ENCODE measurements at regions not wholly inside any gene's neighbourhood (a gene's known extent, or its start where the extent isn't known, plus 50 kb on each side); places are given as distances from the start of the nearest gene placed in this dataset.

DNA sequence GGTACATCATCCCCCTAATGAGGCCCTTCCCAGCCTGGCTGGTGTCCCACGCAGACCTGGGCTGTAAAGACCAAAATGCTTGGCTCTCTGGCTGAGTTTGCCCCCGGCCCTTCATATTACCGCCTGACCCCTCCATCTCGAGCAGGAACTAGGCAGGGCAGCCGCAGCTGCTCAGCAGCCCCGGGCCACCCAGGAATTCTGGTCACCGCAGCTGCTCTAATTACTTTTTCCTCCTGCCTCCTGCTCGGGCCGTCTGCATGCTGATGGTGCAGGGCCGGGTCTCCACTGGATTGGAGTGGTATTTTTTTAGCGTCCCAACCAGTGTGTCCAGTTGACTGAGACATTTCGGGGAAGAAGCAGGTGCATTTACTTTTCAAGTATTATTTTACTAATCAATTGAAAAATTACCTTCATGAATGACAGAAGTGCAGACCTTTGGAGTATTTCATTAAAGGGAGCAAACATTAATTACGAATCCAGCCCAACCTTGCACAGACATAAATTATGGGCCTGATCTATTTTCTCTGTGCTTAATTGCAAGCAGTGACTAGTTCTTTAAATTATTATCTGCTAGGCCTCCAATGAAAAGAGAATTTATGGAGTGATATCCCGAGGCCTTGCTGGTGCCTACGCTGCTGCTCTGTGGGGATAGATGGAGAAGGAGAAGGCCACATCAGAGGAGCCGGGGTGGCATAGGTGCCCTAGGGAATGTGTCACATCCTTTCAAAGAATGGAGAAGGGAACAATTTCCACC, 176.2 kb downstream of the CYLD start:
- DNase-seq (ENCODE audit: low spot score) = no peak
- H3K4me1 Mint-ChIP-seq = no peaks in the 10 kb centered on the region
- H3K27ac Mint-ChIP-seq = no peak overlapping the region
- peaks cover 3% of the 10 kb centered on the region for H3K27me3 Mint-ChIP-seq (ENCODE audit: low read depth)
- TF ChIP-seq ZNF138 (CRISPR knock-in tag; conservative IDR thresholded peaks at IDR 0.05) (no peak), ATF1 (CRISPR knock-in tag; IDR thresholded peaks at IDR 0.05) (no peak), JAZF1 (CRISPR knock-in tag; IDR thresholded peaks at IDR 0.05) (no peak), NFYB (CRISPR knock-in tag; conservative IDR thresholded peaks at IDR 0.05; ENCODE audit: low read depth) (no peak), IRF2 (CRISPR knock-in tag; IDR thresholded peaks at IDR 0.05; ENCODE audit: borderline replicate concordance, low read depth) (no peak)
- TF ChIP-seq, protein P1, sequence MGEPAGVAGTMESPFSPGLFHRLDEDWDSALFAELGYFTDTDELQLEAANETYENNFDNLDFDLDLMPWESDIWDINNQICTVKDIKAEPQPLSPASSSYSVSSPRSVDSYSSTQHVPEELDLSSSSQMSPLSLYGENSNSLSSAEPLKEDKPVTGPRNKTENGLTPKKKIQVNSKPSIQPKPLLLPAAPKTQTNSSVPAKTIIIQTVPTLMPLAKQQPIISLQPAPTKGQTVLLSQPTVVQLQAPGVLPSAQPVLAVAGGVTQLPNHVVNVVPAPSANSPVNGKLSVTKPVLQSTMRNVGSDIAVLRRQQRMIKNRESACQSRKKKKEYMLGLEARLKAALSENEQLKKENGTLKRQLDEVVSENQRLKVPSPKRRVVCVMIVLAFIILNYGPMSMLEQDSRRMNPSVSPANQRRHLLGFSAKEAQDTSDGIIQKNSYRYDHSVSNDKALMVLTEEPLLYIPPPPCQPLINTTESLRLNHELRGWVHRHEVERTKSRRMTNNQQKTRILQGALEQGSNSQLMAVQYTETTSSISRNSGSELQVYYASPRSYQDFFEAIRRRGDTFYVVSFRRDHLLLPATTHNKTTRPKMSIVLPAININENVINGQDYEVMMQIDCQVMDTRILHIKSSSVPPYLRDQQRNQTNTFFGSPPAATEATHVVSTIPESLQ (CRISPR knock-in tag; IDR thresholded peaks at IDR 0.05) = no peak
- H3K9me3 Mint-ChIP-seq = peaks cover 5% of the 10 kb centered on the region
- H3K36me3 Mint-ChIP-seq = no peaks in the 10 kb centered on the region
- no peak overlapping the region for H3K4me3 Mint-ChIP-seq
- ATAC-seq = no peak
- ChIA-PET CTCF (no interaction called here), POLR2A (no interaction called here)

DNA sequence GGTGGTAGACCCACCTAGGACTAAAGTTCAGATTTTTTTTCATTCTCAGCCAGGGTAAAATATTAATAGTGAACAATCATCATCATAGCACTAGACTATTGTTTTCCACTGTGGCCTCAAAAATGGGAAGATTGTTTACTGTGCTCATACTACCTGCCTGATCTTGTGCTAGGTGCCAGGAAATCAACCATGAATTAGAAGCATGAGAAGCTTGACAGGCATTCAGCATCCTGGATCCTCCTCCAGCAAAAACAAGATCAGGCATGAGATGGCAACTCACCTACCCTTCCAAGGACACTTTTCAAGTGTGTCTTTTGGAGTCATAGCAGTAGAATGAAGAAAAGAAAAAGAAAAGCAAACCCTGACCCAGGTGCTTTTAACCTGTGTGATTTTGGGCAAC, 174.2 kb downstream of the CYLD start:
- ChIA-PET POLR2A (no interaction called here), CTCF (no interaction called here)
- DNase-seq (ENCODE audit: low spot score) = no peak
- Mint-ChIP-seq H3K4me1 (no peaks in the 10 kb centered on the region), H3K4me3 (no peak overlapping the region), H3K27me3 (ENCODE audit: low read depth) (no peaks in the 10 kb centered on the region), H3K36me3 (no peaks in the 10 kb centered on the region), H3K9me3 (no peaks in the 10 kb centered on the region), H3K27ac (no peak overlapping the region)
- ATAC-seq = no peak
- no peak for TF ChIP-seq JAZF1 (CRISPR knock-in tag; IDR thresholded peaks at IDR 0.05)
- TF ChIP-seq, protein P2, sequence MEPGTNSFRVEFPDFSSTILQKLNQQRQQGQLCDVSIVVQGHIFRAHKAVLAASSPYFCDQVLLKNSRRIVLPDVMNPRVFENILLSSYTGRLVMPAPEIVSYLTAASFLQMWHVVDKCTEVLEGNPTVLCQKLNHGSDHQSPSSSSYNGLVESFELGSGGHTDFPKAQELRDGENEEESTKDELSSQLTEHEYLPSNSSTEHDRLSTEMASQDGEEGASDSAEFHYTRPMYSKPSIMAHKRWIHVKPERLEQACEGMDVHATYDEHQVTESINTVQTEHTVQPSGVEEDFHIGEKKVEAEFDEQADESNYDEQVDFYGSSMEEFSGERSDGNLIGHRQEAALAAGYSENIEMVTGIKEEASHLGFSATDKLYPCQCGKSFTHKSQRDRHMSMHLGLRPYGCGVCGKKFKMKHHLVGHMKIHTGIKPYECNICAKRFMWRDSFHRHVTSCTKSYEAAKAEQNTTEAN (CRISPR knock-in tag; IDR thresholded peaks at IDR 0.05) = no peak
- no peak for TF ChIP-seq FOXJ3 (CRISPR knock-in tag; IDR thresholded peaks at IDR 0.05; ENCODE audit: borderline replicate concordance)
- TF ChIP-seq EMX1 (CRISPR knock-in tag; IDR thresholded peaks at IDR 0.05) = no peak
- no peak for TF ChIP-seq JUN (CRISPR knock-in tag; IDR thresholded peaks at IDR 0.05)
- TF ChIP-seq ELF4 (CRISPR knock-in tag; IDR thresholded peaks at IDR 0.05; ENCODE audit: low read depth) = no peak
- TF ChIP-seq, protein P3, sequence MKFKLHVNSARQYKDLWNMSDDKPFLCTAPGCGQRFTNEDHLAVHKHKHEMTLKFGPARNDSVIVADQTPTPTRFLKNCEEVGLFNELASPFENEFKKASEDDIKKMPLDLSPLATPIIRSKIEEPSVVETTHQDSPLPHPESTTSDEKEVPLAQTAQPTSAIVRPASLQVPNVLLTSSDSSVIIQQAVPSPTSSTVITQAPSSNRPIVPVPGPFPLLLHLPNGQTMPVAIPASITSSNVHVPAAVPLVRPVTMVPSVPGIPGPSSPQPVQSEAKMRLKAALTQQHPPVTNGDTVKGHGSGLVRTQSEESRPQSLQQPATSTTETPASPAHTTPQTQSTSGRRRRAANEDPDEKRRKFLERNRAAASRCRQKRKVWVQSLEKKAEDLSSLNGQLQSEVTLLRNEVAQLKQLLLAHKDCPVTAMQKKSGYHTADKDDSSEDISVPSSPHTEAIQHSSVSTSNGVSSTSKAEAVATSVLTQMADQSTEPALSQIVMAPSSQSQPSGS (CRISPR knock-in tag; IDR thresholded peaks at IDR 0.05; ENCODE audit: borderline replicate concordance, low read depth) = no peak
- no peak for TF ChIP-seq ZNF219 (CRISPR knock-in tag; IDR thresholded peaks at IDR 0.05; ENCODE audit: borderline replicate concordance)
- no peak for TF ChIP-seq CREM (CRISPR knock-in tag; IDR thresholded peaks at IDR 0.05)
- TF ChIP-seq, protein P4, sequence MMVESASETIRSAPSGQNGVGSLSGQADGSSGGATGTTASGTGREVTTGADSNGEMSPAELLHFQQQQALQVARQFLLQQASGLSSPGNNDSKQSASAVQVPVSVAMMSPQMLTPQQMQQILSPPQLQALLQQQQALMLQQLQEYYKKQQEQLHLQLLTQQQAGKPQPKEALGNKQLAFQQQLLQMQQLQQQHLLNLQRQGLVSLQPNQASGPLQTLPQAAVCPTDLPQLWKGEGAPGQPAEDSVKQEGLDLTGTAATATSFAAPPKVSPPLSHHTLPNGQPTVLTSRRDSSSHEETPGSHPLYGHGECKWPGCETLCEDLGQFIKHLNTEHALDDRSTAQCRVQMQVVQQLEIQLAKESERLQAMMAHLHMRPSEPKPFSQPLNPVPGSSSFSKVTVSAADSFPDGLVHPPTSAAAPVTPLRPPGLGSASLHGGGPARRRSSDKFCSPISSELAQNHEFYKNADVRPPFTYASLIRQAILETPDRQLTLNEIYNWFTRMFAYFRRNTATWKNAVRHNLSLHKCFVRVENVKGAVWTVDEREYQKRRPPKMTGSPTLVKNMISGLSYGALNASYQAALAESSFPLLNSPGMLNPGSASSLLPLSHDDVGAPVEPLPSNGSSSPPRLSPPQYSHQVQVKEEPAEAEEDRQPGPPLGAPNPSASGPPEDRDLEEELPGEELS (CRISPR knock-in tag; IDR thresholded peaks at IDR 0.05) = no peak
- TF ChIP-seq RORB (CRISPR knock-in tag; IDR thresholded peaks at IDR 0.05) = no peak
- TF ChIP-seq SP1 (CRISPR knock-in tag; conservative IDR thresholded peaks at IDR 0.05) = no peak
- TF ChIP-seq, protein P5, sequence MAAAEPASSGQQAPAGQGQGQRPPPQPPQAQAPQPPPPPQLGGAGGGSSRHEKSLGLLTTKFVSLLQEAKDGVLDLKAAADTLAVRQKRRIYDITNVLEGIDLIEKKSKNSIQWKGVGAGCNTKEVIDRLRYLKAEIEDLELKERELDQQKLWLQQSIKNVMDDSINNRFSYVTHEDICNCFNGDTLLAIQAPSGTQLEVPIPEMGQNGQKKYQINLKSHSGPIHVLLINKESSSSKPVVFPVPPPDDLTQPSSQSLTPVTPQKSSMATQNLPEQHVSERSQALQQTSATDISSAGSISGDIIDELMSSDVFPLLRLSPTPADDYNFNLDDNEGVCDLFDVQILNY (CRISPR knock-in tag; IDR thresholded peaks at IDR 0.05) = no peak
- TF ChIP-seq, protein P6, sequence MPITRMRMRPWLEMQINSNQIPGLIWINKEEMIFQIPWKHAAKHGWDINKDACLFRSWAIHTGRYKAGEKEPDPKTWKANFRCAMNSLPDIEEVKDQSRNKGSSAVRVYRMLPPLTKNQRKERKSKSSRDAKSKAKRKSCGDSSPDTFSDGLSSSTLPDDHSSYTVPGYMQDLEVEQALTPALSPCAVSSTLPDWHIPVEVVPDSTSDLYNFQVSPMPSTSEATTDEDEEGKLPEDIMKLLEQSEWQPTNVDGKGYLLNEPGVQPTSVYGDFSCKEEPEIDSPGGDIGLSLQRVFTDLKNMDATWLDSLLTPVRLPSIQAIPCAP (CRISPR knock-in tag; IDR thresholded peaks at IDR 0.05) = no peak

Data from WTC11 (cell line).